ENCODE measurements at regions not wholly inside any gene's neighbourhood (a gene's known extent, or its start where the extent isn't known, plus 50 kb on each side); places are given as distances from the start of the nearest gene placed in this dataset.
"Not testable (repeated sequence)": the region's sequence is repeated elsewhere in the genome, so short reads cannot be mapped to it uniquely, and the experiment has no call there.

DNA sequence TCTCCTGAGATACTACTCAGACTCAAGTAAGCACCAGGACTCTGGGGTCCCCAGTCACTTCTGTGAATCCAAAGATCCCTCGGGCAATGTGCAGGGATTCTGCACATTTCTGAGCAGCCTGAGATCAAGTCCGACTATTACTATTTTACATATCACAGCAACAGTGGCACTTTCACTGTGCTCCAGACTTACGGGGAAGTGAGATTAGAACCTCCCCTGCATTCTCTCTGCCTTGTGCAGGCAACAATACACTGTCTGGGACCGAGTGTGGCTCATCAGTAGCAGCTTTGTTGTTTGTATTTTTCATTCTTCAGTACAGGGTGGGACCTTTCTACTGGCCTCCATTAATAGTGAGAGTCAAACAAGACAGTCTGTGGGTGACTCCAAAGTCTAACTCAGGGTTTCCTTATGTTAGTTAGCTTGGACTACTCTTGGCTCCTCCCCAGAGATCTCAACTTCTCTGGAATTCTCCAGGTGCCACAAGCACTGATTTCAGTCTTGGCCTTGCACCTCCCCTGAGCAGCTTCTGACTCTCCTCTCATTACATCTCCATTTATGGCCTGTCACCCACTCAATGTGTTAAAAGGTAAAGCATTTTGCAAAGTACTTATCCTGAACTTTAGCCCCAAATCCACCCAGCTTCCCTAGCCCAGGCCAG, 76.2 kb upstream of the TOP3B start:
- no peak for DNase-seq
- Mint-ChIP-seq H3K27me3 (ENCODE audit: unreplicated experiment) (peaks cover 5% of the 10 kb centered on the region), H3K4me3 (ENCODE audit: unreplicated experiment) (no peak overlapping the region), H3K27ac (ENCODE audit: unreplicated experiment) (no peak overlapping the region), H3K4me1 (ENCODE audit: low read depth, unreplicated experiment) (peaks cover 11% of the 10 kb centered on the region), H3K36me3 (ENCODE audit: unreplicated experiment) (peaks cover 7% of the 10 kb centered on the region), H3K9me3 (ENCODE audit: unreplicated experiment) (no peaks in the 10 kb centered on the region)
- TF ChIP-seq, protein P1, sequence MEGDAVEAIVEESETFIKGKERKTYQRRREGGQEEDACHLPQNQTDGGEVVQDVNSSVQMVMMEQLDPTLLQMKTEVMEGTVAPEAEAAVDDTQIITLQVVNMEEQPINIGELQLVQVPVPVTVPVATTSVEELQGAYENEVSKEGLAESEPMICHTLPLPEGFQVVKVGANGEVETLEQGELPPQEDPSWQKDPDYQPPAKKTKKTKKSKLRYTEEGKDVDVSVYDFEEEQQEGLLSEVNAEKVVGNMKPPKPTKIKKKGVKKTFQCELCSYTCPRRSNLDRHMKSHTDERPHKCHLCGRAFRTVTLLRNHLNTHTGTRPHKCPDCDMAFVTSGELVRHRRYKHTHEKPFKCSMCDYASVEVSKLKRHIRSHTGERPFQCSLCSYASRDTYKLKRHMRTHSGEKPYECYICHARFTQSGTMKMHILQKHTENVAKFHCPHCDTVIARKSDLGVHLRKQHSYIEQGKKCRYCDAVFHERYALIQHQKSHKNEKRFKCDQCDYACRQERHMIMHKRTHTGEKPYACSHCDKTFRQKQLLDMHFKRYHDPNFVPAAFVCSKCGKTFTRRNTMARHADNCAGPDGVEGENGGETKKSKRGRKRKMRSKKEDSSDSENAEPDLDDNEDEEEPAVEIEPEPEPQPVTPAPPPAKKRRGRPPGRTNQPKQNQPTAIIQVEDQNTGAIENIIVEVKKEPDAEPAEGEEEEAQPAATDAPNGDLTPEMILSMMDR (IDR thresholded peaks at IDR 0.05; ENCODE audit: partially characterized antibody, unreplicated experiment), result no peak

DNA sequence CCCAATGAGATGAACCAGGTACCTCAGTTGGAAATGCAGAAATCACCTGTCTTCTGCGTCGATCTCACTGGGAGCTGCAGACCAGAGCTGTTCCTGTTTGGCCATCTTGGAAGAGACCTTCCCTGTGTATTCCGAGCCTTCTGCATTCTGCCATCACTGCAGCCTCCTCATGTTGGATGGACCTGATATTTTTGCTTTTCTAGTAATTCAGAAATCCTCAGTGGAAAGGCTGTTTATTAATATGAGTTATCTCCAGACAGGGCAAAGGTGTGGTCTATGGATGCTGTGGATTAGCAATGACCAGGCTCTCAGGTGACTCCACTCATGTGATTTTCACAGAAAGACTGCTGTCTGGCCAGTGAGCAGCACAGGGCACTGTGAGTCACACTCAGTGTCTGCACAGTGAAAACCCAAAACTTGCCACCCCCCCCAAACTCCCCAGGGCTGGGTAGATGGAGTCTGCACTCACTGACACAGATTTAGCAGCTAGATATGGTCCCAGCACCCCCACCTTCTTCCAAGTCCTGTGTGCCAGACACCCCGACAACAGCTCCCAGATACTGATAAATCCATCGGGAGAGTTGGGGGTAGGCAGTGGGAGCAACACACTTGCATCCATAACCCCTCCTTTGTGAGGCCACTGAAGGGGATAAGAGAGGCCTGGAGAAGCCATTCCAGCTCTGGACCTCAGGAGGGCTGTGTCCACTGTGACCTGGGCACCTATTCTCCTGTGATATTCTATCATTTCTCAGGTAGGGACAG, 75.2 kb upstream of the TOP3B start:
- no peak for DNase-seq
- Mint-ChIP-seq H3K4me3 (ENCODE audit: unreplicated experiment) (no peak overlapping the region), H3K36me3 (ENCODE audit: unreplicated experiment) (peaks cover 7% of the 10 kb centered on the region), H3K27me3 (ENCODE audit: unreplicated experiment) (peaks cover 9% of the 10 kb centered on the region), H3K9me3 (ENCODE audit: unreplicated experiment) (no peaks in the 10 kb centered on the region), H3K27ac (ENCODE audit: unreplicated experiment) (no peak overlapping the region), H3K4me1 (ENCODE audit: low read depth, unreplicated experiment) (peaks cover 11% of the 10 kb centered on the region)
- TF ChIP-seq, protein P1 (IDR thresholded peaks at IDR 0.05; ENCODE audit: partially characterized antibody, unreplicated experiment), result no peak

DNA sequence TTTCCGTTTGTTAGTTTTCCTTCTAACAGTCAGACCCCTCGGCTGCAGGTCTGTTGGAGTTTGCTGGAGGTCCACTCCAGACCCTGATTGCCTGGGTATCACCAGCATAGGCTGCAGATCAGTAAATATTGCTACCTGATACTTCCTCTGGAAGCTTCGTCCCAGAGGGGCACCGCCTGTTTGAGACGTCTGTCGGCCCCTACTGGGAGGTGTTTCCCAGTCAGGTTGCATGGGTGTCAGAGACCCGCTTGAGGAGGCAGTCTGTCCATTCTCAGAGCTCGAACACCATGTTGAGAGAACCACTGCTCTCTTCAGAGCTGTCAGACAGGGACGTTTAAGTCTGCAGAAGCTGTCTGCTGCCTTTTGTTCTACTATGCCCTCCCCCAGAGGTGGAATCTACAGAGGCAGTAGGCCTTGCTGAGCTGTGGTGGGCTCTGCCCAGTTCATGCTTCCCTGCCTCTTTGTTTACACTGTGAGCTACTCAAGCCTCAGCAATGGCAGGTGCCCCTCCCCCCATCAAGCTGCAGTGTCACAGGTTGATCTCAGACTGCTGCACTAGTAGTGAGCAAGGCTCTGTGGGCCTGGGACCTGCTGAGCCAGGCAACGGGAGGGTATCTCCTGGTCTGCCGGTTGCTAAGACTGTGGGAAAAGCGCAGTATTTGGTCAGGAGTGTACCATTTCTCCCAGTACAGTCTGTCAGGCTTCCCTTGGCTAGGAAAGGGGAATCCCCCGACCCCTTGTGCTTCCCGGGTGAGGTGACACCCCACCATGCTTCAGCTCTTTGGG, 74.4 kb upstream of the TOP3B start:
- H3K9me3 Mint-ChIP-seq (ENCODE audit: unreplicated experiment); H3K27ac Mint-ChIP-seq (ENCODE audit: unreplicated experiment); H3K27me3 Mint-ChIP-seq (ENCODE audit: unreplicated experiment); H3K36me3 Mint-ChIP-seq (ENCODE audit: unreplicated experiment); DNase-seq; H3K4me3 Mint-ChIP-seq (ENCODE audit: unreplicated experiment): not testable (repeated sequence)
- H3K4me1 Mint-ChIP-seq (ENCODE audit: low read depth, unreplicated experiment), result peaks cover 11% of the 10 kb centered on the region

DNA sequence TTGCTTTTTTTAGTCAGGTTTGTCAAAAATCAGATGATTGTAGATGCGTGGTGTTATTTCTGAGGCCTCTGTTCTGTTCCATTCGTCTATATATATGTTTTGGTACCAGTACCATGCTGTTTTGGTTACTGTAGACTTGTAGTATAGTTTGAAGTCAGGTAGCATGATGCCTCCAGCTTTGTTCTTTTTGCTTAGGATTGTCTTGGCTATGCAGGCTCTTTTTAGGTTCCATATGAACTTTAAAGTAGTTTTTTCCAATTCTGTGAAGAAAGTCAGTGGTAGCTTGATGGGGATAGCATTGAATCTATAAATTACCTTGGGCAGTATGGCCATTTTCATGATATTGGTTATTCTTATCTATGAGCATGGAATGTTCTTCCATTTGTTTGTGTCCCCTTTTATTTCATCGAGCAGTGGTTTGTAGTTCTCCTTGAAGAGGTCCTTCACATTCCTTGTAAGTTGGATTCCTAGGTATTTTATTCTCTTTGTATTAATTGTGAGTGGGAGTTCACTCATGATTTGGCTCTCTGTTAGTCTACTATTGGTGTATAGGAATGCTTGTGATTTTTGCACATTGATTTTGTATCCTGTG, 70.1 kb upstream of the TOP3B start:
- not testable (repeated sequence) for H3K4me1 Mint-ChIP-seq (ENCODE audit: low read depth, unreplicated experiment); DNase-seq; H3K9me3 Mint-ChIP-seq (ENCODE audit: unreplicated experiment); H3K27me3 Mint-ChIP-seq (ENCODE audit: unreplicated experiment); H3K4me3 Mint-ChIP-seq (ENCODE audit: unreplicated experiment); H3K36me3 Mint-ChIP-seq (ENCODE audit: unreplicated experiment); H3K27ac Mint-ChIP-seq (ENCODE audit: unreplicated experiment)

DNA sequence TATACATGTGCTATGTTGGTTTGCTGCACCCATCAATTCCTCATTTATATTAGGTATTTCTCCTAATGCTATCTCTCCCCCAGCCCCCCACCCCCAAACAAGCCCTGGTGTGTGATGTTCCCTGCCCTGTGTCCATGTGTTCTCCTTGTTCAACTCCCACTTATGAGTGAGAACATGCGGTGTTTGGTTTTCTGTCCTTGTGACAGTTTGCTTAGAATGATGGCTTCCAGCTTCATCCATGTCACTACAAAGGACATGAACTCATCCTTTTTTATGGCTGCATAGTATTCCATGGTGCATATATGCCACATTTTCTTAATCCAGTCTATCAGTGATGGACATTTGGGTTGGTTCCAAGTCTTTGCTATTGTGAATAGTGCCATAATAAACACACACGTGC, 68.4 kb upstream of the TOP3B start:
- H3K4me1 Mint-ChIP-seq (ENCODE audit: low read depth, unreplicated experiment), result peaks cover 13% of the 10 kb centered on the region
- DNase-seq; H3K4me3 Mint-ChIP-seq (ENCODE audit: unreplicated experiment); H3K36me3 Mint-ChIP-seq (ENCODE audit: unreplicated experiment); H3K27ac Mint-ChIP-seq (ENCODE audit: unreplicated experiment); H3K9me3 Mint-ChIP-seq (ENCODE audit: unreplicated experiment); H3K27me3 Mint-ChIP-seq (ENCODE audit: unreplicated experiment): not testable (repeated sequence)

DNA sequence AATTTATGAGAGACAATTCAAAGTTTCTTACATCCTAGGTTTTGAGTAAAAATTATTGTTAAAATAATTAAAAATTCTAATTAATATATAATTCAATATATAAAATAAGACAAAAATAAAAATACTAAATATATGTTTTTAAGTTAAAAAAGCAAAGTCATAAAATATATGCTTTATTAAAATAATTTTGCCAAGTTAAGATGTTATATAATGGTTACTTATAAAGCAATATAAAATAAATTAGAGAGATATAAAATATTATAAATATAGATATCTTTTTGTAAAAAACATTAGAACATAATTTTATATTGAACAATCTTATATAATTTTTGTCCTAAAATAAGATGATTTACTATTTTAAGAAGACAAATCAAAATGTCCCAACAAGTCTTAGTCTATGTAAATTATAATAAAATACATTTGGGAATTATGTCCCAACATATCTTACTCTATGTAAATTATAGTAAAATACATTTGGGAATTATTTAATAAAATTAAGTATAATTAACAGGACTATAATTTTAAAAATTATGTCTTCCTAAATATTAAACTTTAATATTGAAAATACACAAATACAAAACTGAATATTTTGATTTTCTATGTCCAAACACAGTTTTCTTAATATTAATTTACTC, 67.7 kb upstream of the TOP3B start:
- peaks cover 7% of the 10 kb centered on the region for H3K36me3 Mint-ChIP-seq (ENCODE audit: unreplicated experiment)
- peaks cover 15% of the 10 kb centered on the region for H3K4me1 Mint-ChIP-seq (ENCODE audit: low read depth, unreplicated experiment)
- TF ChIP-seq, protein P1 (IDR thresholded peaks at IDR 0.05; ENCODE audit: partially characterized antibody, unreplicated experiment), result no peak
- H3K4me3 Mint-ChIP-seq (ENCODE audit: unreplicated experiment), result no peak overlapping the region
- peaks cover 2% of the 10 kb centered on the region for H3K9me3 Mint-ChIP-seq (ENCODE audit: unreplicated experiment)
- peaks cover 8% of the 10 kb centered on the region for H3K27me3 Mint-ChIP-seq (ENCODE audit: unreplicated experiment)
- H3K27ac Mint-ChIP-seq (ENCODE audit: unreplicated experiment), result no peak overlapping the region
- DNase-seq, result no peak

Data from glutamatergic neuron (in vitro differentiated cells).